Spleen (tissue), 7 donors: ENCODE measurements at regions not wholly inside any gene's neighbourhood (a gene's known extent, or its start where the extent isn't known, plus 50 kb on each side); places are given as distances from the start of the nearest gene placed in this dataset.

ENCODE experiments used
- POLR2AphosphoS5 ChIP-seq, 3 donors: sonication (generic); formaldehyde crosslinking; IDR thresholded peaks; one replicate each; pipeline ENCODE4 v1.5.1; 2017; ENCODE audit warnings: antibody characterized with exemption in 3 of 3
- TF ChIP-seq, protein P1 (sequence below), 11 experiments: fragments of 200-600 bp in 7 of 11; fragments of 450-650 bp in 4 of 11; sonication (generic) in 4 of 11; IDR thresholded peaks in 8 of 11; conservative IDR thresholded peaks in 3 of 11; 1 replicate in 7 of 11; 2 replicates in 4 of 11; pipeline versions ENCODE4 v1.4.0 to v1.8.0; 2016 to 2021; ENCODE audit warnings: antibody characterized with exemption in 11 of 11, inconsistent platforms in 4 of 11, mild to moderate bottlenecking in 1 of 11
- donor health status: DM: no; HTN: no; CAD: no; lungs with moderate emphysema.
- donor health status: DM: no; HTN: no; CAD: no.
- donor health status: DM: no; HTN: no; CAD: no.

DNA sequence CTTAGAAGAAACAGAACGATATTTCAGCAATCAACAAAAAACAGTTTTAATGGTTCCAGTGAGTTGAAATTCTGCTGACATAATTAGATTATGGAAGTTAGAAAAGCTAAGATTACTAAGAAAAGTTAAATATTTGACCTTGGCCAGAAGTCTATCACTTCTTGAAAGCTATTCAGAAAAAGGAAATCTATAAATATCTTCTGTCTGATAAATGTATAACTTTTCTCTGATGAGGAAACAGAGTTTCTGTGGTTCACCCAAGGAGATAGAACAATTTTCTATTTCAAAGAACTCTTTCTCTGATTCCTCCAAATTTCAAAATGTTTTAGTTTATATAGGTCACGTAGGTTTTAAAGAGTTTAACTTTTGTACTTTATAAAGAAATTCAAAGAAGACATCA, 438.4 kb upstream of the CHORDC1 start:
- TF ChIP-seq, protein P1, sequence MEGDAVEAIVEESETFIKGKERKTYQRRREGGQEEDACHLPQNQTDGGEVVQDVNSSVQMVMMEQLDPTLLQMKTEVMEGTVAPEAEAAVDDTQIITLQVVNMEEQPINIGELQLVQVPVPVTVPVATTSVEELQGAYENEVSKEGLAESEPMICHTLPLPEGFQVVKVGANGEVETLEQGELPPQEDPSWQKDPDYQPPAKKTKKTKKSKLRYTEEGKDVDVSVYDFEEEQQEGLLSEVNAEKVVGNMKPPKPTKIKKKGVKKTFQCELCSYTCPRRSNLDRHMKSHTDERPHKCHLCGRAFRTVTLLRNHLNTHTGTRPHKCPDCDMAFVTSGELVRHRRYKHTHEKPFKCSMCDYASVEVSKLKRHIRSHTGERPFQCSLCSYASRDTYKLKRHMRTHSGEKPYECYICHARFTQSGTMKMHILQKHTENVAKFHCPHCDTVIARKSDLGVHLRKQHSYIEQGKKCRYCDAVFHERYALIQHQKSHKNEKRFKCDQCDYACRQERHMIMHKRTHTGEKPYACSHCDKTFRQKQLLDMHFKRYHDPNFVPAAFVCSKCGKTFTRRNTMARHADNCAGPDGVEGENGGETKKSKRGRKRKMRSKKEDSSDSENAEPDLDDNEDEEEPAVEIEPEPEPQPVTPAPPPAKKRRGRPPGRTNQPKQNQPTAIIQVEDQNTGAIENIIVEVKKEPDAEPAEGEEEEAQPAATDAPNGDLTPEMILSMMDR (IDR thresholded peaks at IDR 0.05 in 8 of 11, conservative IDR thresholded peaks at IDR 0.05 in 3 of 11): no peak
- TF ChIP-seq POLR2AphosphoS5 (IDR thresholded peaks at IDR 0.05): no peak
